Stimulated activated CD8-positive, alpha-beta memory T cell treated with anti-CD3 and anti-CD28 coated beads, Interleukin-2, amount 100 ng/mL, for 48 hours (primary cell): ENCODE measurements at regions not wholly inside any gene's neighbourhood (a gene's known extent, or its start where the extent isn't known, plus 50 kb on each side); places are given as distances from the start of the nearest gene placed in this dataset.
"Not testable (repeated sequence)": the region's sequence is repeated elsewhere in the genome, so short reads cannot be mapped to it uniquely, and the experiment has no call there.

Experiments
- DNase-seq, 2 donors: peaks; one replicate each; pipeline ENCODE4 v3.0.0-alpha.2; 2020; ENCODE audit warnings: low read depth in 2 of 2

GRCh38 chr19:31885280-31885853 is 460.0 kb upstream of the ZNF507 start:
- DNase-seq, result no peak

GRCh38 chr19:31890230-31890629 is 455.2 kb upstream of the ZNF507 start:
- DNase-seq, result no peak

GRCh38 chr19:31892060-31892459 is 453.4 kb upstream of the ZNF507 start:
- DNase-seq, result no peak

GRCh38 chr19:31893491-31893890 is 451.9 kb upstream of the ZNF507 start:
- DNase-seq, result not testable (repeated sequence)

GRCh38 chr19:31894451-31894850 is 451.0 kb upstream of the ZNF507 start:
- DNase-seq, result no peak

GRCh38 chr19:31897292-31897691 is 448.1 kb upstream of the ZNF507 start:
- DNase-seq, result no peak

GRCh38 chr19:31900991-31901390 is 444.4 kb upstream of the ZNF507 start:
- no peak for DNase-seq

GRCh38 chr19:31902821-31903220 is 442.6 kb upstream of the ZNF507 start:
- no peak for DNase-seq

GRCh38 chr19:31903979-31904378 is 441.4 kb upstream of the ZNF507 start:
- no peak for DNase-seq

- DNase-seq, result no peak
Measured at GRCh38 chr19:31906111-31906871, 439.1 kb upstream of the ZNF507 start.

- DNase-seq, result no peak
Measured at GRCh38 chr19:31907661-31908060, 437.7 kb upstream of the ZNF507 start.

- DNase-seq, result no peak
Measured at GRCh38 chr19:31908080-31908479, 437.3 kb upstream of the ZNF507 start.

- no peak for DNase-seq
Measured at GRCh38 chr19:31908496-31909225, 436.7 kb upstream of the ZNF507 start.

GRCh38 chr19:31910224-31910623 is 435.2 kb upstream of the ZNF507 start:
- no peak for DNase-seq

- no peak for DNase-seq
Measured at GRCh38 chr19:31911577-31911976, 433.8 kb upstream of the ZNF507 start.

- DNase-seq, result no peak
Measured at GRCh38 chr19:31913103-31913661, 432.2 kb upstream of the ZNF507 start.

- DNase-seq, result no peak
Measured at GRCh38 chr19:31930401-31930800, 415.0 kb upstream of the ZNF507 start.

GRCh38 chr19:31937983-31938382 is 407.4 kb upstream of the ZNF507 start:
- DNase-seq, result no peak

- DNase-seq, result no peak
Measured at GRCh38 chr19:31938675-31939074, 406.7 kb upstream of the ZNF507 start.

GRCh38 chr19:31940396-31940795 is 405.0 kb upstream of the ZNF507 start:
- no peak for DNase-seq

GRCh38 chr19:31943191-31943661 is 402.2 kb upstream of the ZNF507 start:
- DNase-seq, result no peak

GRCh38 chr19:31943778-31944177 is 401.6 kb upstream of the ZNF507 start:
- no peak for DNase-seq
